Activated CD4-positive, alpha-beta T cell treated with anti-CD3 and anti-CD28 coated beads, Interleukin-2, amount 10 ng/mL, durations not matched to agents 7 days and 5 days (primary cell): ENCODE measurements at regions not wholly inside any gene's neighbourhood (a gene's known extent, or its start where the extent isn't known, plus 50 kb on each side); places are given as distances from the start of the nearest gene placed in this dataset.

Experiments
- CTCF ChIA-PET: fragments of 350-600 bp; sonication (Branson Sonifier 250); formaldehyde crosslinking; loops from one replicate; lab custom pipeline; 2021; ENCODE audit warnings: antibody characterized with exemption; lab: Charles Lee
- POLR2A ChIA-PET: fragments of 350-600 bp; sonication (Branson Sonifier 250); formaldehyde crosslinking; loops from one replicate; lab custom pipeline; 2021; ENCODE audit warnings: antibody characterized with exemption; lab: Charles Lee
- DNase-seq: peaks from one replicate; pipeline ENCODE4 v3.0.0-alpha.2; 2020
- H3K27ac Mint-ChIP-seq: one replicate; pipeline ENCODE4 v1.8.0; 2021; ENCODE audit warnings: mild to moderate bottlenecking, moderate library complexity, mixed read lengths
- H3K27me3 Mint-ChIP-seq: one replicate; pipeline ENCODE4 v1.8.0; 2021; ENCODE audit warnings: mixed read lengths
- H3K36me3 Mint-ChIP-seq: one replicate; pipeline ENCODE4 v1.8.0; 2021; ENCODE audit warnings: low read depth, mixed read lengths
- H3K4me1 Mint-ChIP-seq: one replicate; pipeline ENCODE4 v1.8.0; 2021; ENCODE audit warnings: mixed read lengths
- H3K4me3 Mint-ChIP-seq: one replicate; pipeline ENCODE4 v1.8.0; 2021; ENCODE audit warnings: mild to moderate bottlenecking, moderate library complexity, mixed read lengths
- H3K9me3 Mint-ChIP-seq: one replicate; pipeline ENCODE4 v1.8.0; 2021; ENCODE audit warnings: mixed read lengths

GRCh38 chr3:110583373-110583935, 488.2 kb upstream of the NECTIN3 start:
- DNase-seq: no peak
- Mint-ChIP-seq H3K4me3 (no peak overlapping the region), H3K4me1 (no peaks in the 10 kb centered on the region), H3K36me3 (no peaks in the 10 kb centered on the region), H3K27ac (no peak overlapping the region), H3K27me3 (peaks cover 2% of the 10 kb centered on the region), H3K9me3 (no peaks in the 10 kb centered on the region)
- CTCF ChIA-PET: interaction anchor here (0.8 to 1.2 kb wide), 2 partner anchors 8 to 29 kb away, joined by 3 read pairs; no protein-coding TSS in a partner anchor
- POLR2A ChIA-PET: no interaction called here

- no peak overlapping the region for H3K4me3 Mint-ChIP-seq
- CTCF ChIA-PET: no interaction called here
- no peaks in the 10 kb centered on the region for H3K9me3 Mint-ChIP-seq
- DNase-seq: no peak
- no peaks in the 10 kb centered on the region for H3K36me3 Mint-ChIP-seq
- no peak overlapping the region for H3K27ac Mint-ChIP-seq
- POLR2A ChIA-PET: no interaction called here
- H3K4me1 Mint-ChIP-seq: no peaks in the 10 kb centered on the region
- H3K27me3 Mint-ChIP-seq: peaks cover 2% of the 10 kb centered on the region
Observed at GRCh38 chr3:110588906-110589305, 482.7 kb upstream of the NECTIN3 start.

- no peak overlapping the region for H3K4me3 Mint-ChIP-seq
- no peak overlapping the region for H3K27ac Mint-ChIP-seq
- no peaks in the 10 kb centered on the region for H3K27me3 Mint-ChIP-seq
- no peak for DNase-seq
- no peaks in the 10 kb centered on the region for H3K36me3 Mint-ChIP-seq
- ChIA-PET POLR2A (no interaction called here), CTCF (no interaction called here)
- no peaks in the 10 kb centered on the region for H3K9me3 Mint-ChIP-seq
- no peaks in the 10 kb centered on the region for H3K4me1 Mint-ChIP-seq
Observed at GRCh38 chr3:110589341-110589740, 482.3 kb upstream of the NECTIN3 start.

- Mint-ChIP-seq H3K9me3 (no peaks in the 10 kb centered on the region), H3K4me3 (no peak overlapping the region), H3K4me1 (no peaks in the 10 kb centered on the region), H3K36me3 (no peaks in the 10 kb centered on the region), H3K27ac (no peak overlapping the region), H3K27me3 (no peaks in the 10 kb centered on the region)
- ChIA-PET CTCF (no interaction called here), POLR2A (no interaction called here)
- DNase-seq: no peak
Observed at GRCh38 chr3:110593749-110594148, 477.9 kb upstream of the NECTIN3 start.

GRCh38 chr3:110598847-110599490, 472.6 kb upstream of the NECTIN3 start:
- H3K27me3 Mint-ChIP-seq: peaks cover 2% of the 10 kb centered on the region
- no peaks in the 10 kb centered on the region for H3K9me3 Mint-ChIP-seq
- H3K4me1 Mint-ChIP-seq: no peaks in the 10 kb centered on the region
- H3K27ac Mint-ChIP-seq: no peak overlapping the region
- POLR2A ChIA-PET: no interaction called here
- CTCF ChIA-PET: no interaction called here
- H3K36me3 Mint-ChIP-seq: no peaks in the 10 kb centered on the region
- H3K4me3 Mint-ChIP-seq: no peak overlapping the region
- DNase-seq: no peak

- no peaks in the 10 kb centered on the region for H3K9me3 Mint-ChIP-seq
- no peaks in the 10 kb centered on the region for H3K36me3 Mint-ChIP-seq
- ChIA-PET CTCF (no interaction called here), POLR2A (no interaction called here)
- no peak overlapping the region for H3K4me3 Mint-ChIP-seq
- peaks cover 2% of the 10 kb centered on the region for H3K27me3 Mint-ChIP-seq
- H3K27ac Mint-ChIP-seq: no peak overlapping the region
- H3K4me1 Mint-ChIP-seq: no peaks in the 10 kb centered on the region
- DNase-seq: no peak
Observed at GRCh38 chr3:110608566-110608965, 463.1 kb upstream of the NECTIN3 start.

GRCh38 chr3:110612045-110612444, 459.6 kb upstream of the NECTIN3 start:
- H3K27ac Mint-ChIP-seq: no peak overlapping the region
- no peaks in the 10 kb centered on the region for H3K4me1 Mint-ChIP-seq
- no peak for DNase-seq
- no peaks in the 10 kb centered on the region for H3K36me3 Mint-ChIP-seq
- CTCF ChIA-PET: interaction anchor here (1.0 kb wide), 1 partner anchor 29 kb away, joined by 3 read pairs; no protein-coding TSS in a partner anchor
- POLR2A ChIA-PET: no interaction called here
- H3K27me3 Mint-ChIP-seq: peaks cover 4% of the 10 kb centered on the region
- no peak overlapping the region for H3K4me3 Mint-ChIP-seq
- H3K9me3 Mint-ChIP-seq: no peaks in the 10 kb centered on the region

- POLR2A ChIA-PET: no interaction called here
- Mint-ChIP-seq H3K27ac (no peak overlapping the region), H3K27me3 (peaks cover 3% of the 10 kb centered on the region), H3K9me3 (no peaks in the 10 kb centered on the region), H3K36me3 (no peaks in the 10 kb centered on the region), H3K4me3 (no peak overlapping the region), H3K4me1 (no peaks in the 10 kb centered on the region)
- CTCF ChIA-PET: interaction anchor here (0.6 kb wide), 1 partner anchor 27 kb away, joined by 3 read pairs; no protein-coding TSS in a partner anchor
- DNase-seq: no peak
Observed at GRCh38 chr3:110614186-110614585, 457.4 kb upstream of the NECTIN3 start.

- no peak for DNase-seq
- no peaks in the 10 kb centered on the region for H3K36me3 Mint-ChIP-seq
- ChIA-PET POLR2A (no interaction called here), CTCF (no interaction called here)
- H3K4me3 Mint-ChIP-seq: no peak overlapping the region
- no peak overlapping the region for H3K27ac Mint-ChIP-seq
- H3K4me1 Mint-ChIP-seq: no peaks in the 10 kb centered on the region
- peaks cover 3% of the 10 kb centered on the region for H3K27me3 Mint-ChIP-seq
- no peaks in the 10 kb centered on the region for H3K9me3 Mint-ChIP-seq
Observed at GRCh38 chr3:110615454-110615853, 456.2 kb upstream of the NECTIN3 start.

GRCh38 chr3:110618512-110619226, 452.9 kb upstream of the NECTIN3 start:
- DNase-seq: no peak
- Mint-ChIP-seq H3K4me3 (no peak overlapping the region), H3K27me3 (peaks cover 3% of the 10 kb centered on the region), H3K27ac (no peak overlapping the region), H3K4me1 (no peaks in the 10 kb centered on the region), H3K36me3 (no peaks in the 10 kb centered on the region), H3K9me3 (no peaks in the 10 kb centered on the region)
- CTCF ChIA-PET: no interaction called here
- POLR2A ChIA-PET: no interaction called here

GRCh38 chr3:110620118-110620517, 451.5 kb upstream of the NECTIN3 start:
- ChIA-PET CTCF (no interaction called here), POLR2A (no interaction called here)
- Mint-ChIP-seq H3K9me3 (no peaks in the 10 kb centered on the region), H3K27me3 (no peaks in the 10 kb centered on the region), H3K4me3 (no peak overlapping the region), H3K27ac (no peak overlapping the region), H3K4me1 (no peaks in the 10 kb centered on the region), H3K36me3 (no peaks in the 10 kb centered on the region)
- no peak for DNase-seq

- ChIA-PET POLR2A (no interaction called here), CTCF (no interaction called here)
- no peaks in the 10 kb centered on the region for H3K36me3 Mint-ChIP-seq
- H3K27me3 Mint-ChIP-seq: no peaks in the 10 kb centered on the region
- H3K9me3 Mint-ChIP-seq: peaks cover 4% of the 10 kb centered on the region
- DNase-seq: no peak
- H3K4me3 Mint-ChIP-seq: no peak overlapping the region
- H3K4me1 Mint-ChIP-seq: peaks cover 2% of the 10 kb centered on the region
- H3K27ac Mint-ChIP-seq: no peak overlapping the region
Observed at GRCh38 chr3:110623571-110623970, 448.0 kb upstream of the NECTIN3 start.

- Mint-ChIP-seq H3K4me1 (peaks cover 3% of the 10 kb centered on the region), H3K36me3 (no peaks in the 10 kb centered on the region), H3K27me3 (no peaks in the 10 kb centered on the region), H3K4me3 (no peak overlapping the region), H3K9me3 (peaks cover 4% of the 10 kb centered on the region), H3K27ac (no peak overlapping the region)
- ChIA-PET POLR2A (no interaction called here), CTCF (interaction anchor here (0.6 kb wide), 1 partner anchor 663 kb away, joined by 4 read pairs; no protein-coding TSS in a partner anchor)
- no peak for DNase-seq
Observed at GRCh38 chr3:110624576-110624975, 447.0 kb upstream of the NECTIN3 start.
